Thoracic aorta (tissue), 2 donors: ENCODE measurements at regions not wholly inside any gene's neighbourhood (a gene's known extent, or its start where the extent isn't known, plus 50 kb on each side); places are given as distances from the start of the nearest gene placed in this dataset.

Source experiments
- ATAC-seq: fragments of 150-250 bp; one replicate; pipeline ENCODE4 v1.8.0; 2017; ENCODE audit warnings: low read depth; ENCODE audit not compliant: insufficient number of reproducible peaks, low FRiP score
- DNase-seq: peaks from one replicate; pipeline ENCODE4 v3.0.0-alpha.2; 2020; ENCODE audit warnings: low spot score
- H3K27ac ChIP-seq, 2 donors: fragments of 200-600 bp; sonication (generic); 1 replicate in 1 of 2; 2 replicates in 1 of 2; pipeline ENCODE4 v1.5.1; 2016; ENCODE audit warnings: mild to moderate bottlenecking in 2 of 2, moderate library complexity in 2 of 2
- H3K27me3 ChIP-seq: fragments of 200-600 bp; sonication (generic); replicated peaks from 2 replicates; pipeline ENCODE4 v1.6.0; 2016; ENCODE audit warnings: mild to moderate bottlenecking; ENCODE audit not compliant: insufficient read depth
- H3K36me3 ChIP-seq: fragments of 200-600 bp; sonication (generic); one replicate; pipeline ENCODE4 v1.5.1; 2016
- H3K4me1 ChIP-seq, 2 donors: fragments of 200-600 bp; sonication (generic); 1 replicate in 1 of 2; 2 replicates in 1 of 2; pipeline versions ENCODE4 v1.5.1 to v1.6.0; 2016; ENCODE audit warnings: low read depth in 2 of 2, mild to moderate bottlenecking in 1 of 2; ENCODE audit not compliant: control insufficient read depth in 1 of 2
- H3K4me3 ChIP-seq: fragments of 200-600 bp; sonication (generic); 2 replicates; pipeline ENCODE4 v1.5.1; 2016; ENCODE audit warnings: mild to moderate bottlenecking
- H3K9me3 ChIP-seq: fragments of 200-600 bp; sonication (generic); 2 replicates; pipeline ENCODE4 v1.5.1; 2016
- CTCF ChIP-seq: fragments of 200-600 bp; sonication (generic); IDR thresholded peaks from one replicate; pipeline ENCODE4 v1.5.1; 2019; ENCODE audit warnings: antibody characterized with exemption

GRCh38 chr6:24072038-24072746 lies 53.8 kb upstream of the NRSN1 start:
- Histone ChIP-seq H3K27ac (no peak overlapping the region), H3K4me1 (no peaks in the 10 kb centered on the region), H3K9me3 (no peaks in the 10 kb centered on the region), H3K36me3 (no peaks in the 10 kb centered on the region), H3K4me3 (no peak overlapping the region), H3K27me3 (no peaks in the 10 kb centered on the region)
- ATAC-seq, result no peak
- no peak for TF ChIP-seq CTCF
- DNase-seq, result no peak

- no peak overlapping the region for H3K27ac ChIP-seq
- no peaks in the 10 kb centered on the region for H3K4me1 ChIP-seq
- DNase-seq (no peak), ATAC-seq (no peak)
- no peak for TF ChIP-seq CTCF
- H3K36me3 ChIP-seq, result no peaks in the 10 kb centered on the region
- no peaks in the 10 kb centered on the region for H3K9me3 ChIP-seq
- H3K4me3 ChIP-seq, result no peak overlapping the region
- no peaks in the 10 kb centered on the region for H3K27me3 ChIP-seq
These were observed 50.0 kb upstream of the NRSN1 start for GRCh38 chr6:24076011-24076410.
